SHP77 treated with DMSO at 0.1 percent for 48 hours (cell line): ENCODE measurements at regions not wholly inside any gene's neighbourhood (a gene's known extent, or its start where the extent isn't known, plus 50 kb on each side); places are given as distances from the start of the nearest gene placed in this dataset.
"Not testable (repeated sequence)": the region's sequence is repeated elsewhere in the genome, so short reads cannot be mapped to it uniquely, and the experiment has no call there.

Source experiments
- DNase-seq: peaks from one replicate; lab custom pipeline; 2025; lab: John Stamatoyannopoulos, UW

- no peak for DNase-seq
Observed at GRCh38 chr12:17097674-17098073, 491.7 kb upstream of the LMO3 start.

- DNase-seq, result no peak
Observed at GRCh38 chr12:17084831-17085230, 478.9 kb upstream of the LMO3 start.

- no peak for DNase-seq
Observed at GRCh38 chr12:17079251-17079909, 473.4 kb upstream of the LMO3 start.

GRCh38 chr12:17077594-17077993, 471.6 kb upstream of the LMO3 start:
- DNase-seq, result no peak

- DNase-seq, result no peak
Observed at GRCh38 chr12:17076811-17077210, 470.8 kb upstream of the LMO3 start.

GRCh38 chr12:17076028-17076744, 470.2 kb upstream of the LMO3 start:
- DNase-seq, result no peak

- no peak for DNase-seq
Observed at GRCh38 chr12:17064834-17065233, 458.9 kb upstream of the LMO3 start.

- no peak for DNase-seq
Observed at GRCh38 chr12:17062267-17063036, 456.5 kb upstream of the LMO3 start.

GRCh38 chr12:17060260-17060659, 454.3 kb upstream of the LMO3 start:
- no peak for DNase-seq

- no peak for DNase-seq
Observed at GRCh38 chr12:17056546-17056945, 450.6 kb upstream of the LMO3 start.

GRCh38 chr12:17038923-17039322, 433.0 kb upstream of the LMO3 start:
- DNase-seq, result no peak

GRCh38 chr12:17035372-17035771, 429.4 kb upstream of the LMO3 start:
- no peak for DNase-seq

GRCh38 chr12:17030338-17030737, 424.4 kb upstream of the LMO3 start:
- no peak for DNase-seq

GRCh38 chr12:17028348-17028747, 422.4 kb upstream of the LMO3 start:
- no peak for DNase-seq

GRCh38 chr12:17025424-17025823, 419.5 kb upstream of the LMO3 start:
- not testable (repeated sequence) for DNase-seq

GRCh38 chr12:17020765-17021164, 414.8 kb upstream of the LMO3 start:
- no peak for DNase-seq

- DNase-seq, result no peak
Observed at GRCh38 chr12:17017402-17017801, 411.4 kb upstream of the LMO3 start.

- DNase-seq, result no peak
Observed at GRCh38 chr12:17016116-17016864, 410.3 kb upstream of the LMO3 start.

- DNase-seq, result no peak
Observed at GRCh38 chr12:17015501-17015900, 409.5 kb upstream of the LMO3 start.

- DNase-seq, result not testable (repeated sequence)
Observed at GRCh38 chr12:17007442-17008040, 401.6 kb upstream of the LMO3 start.

GRCh38 chr12:16998538-16998937, 392.6 kb upstream of the LMO3 start:
- DNase-seq, result not testable (repeated sequence)

- DNase-seq, result no peak
Observed at GRCh38 chr12:16984484-16984883, 378.5 kb upstream of the LMO3 start.
